PC-3 (cell line): ENCODE measurements at regions not wholly inside any gene's neighbourhood (a gene's known extent, or its start where the extent isn't known, plus 50 kb on each side); places are given as distances from the start of the nearest gene placed in this dataset.

Source experiments
- ATAC-seq: fragments of 200-7000 bp; cut with Tn5 transposase; 2 replicates; pipeline ENCODE4 v1.9.1; 2020; ENCODE audit warnings: mild to moderate bottlenecking, moderate library complexity
- BruUV-seq: library from RNA; stranded (reverse); fragments of 400-500 nt; replicated peaks from 2 replicates; lab custom pipeline; 2021; lab: Mats Ljungman, UMichigan
- CTCF ChIA-PET: fragments of 300-600 bp; sonication (Branson Sonifier 250); formaldehyde crosslinking; loops from one replicate; lab custom pipeline; 2022; ENCODE audit warnings: antibody characterized with exemption; lab: Charles Lee
- POLR2A ChIA-PET: fragments of 300-600 bp; sonication (Branson Sonifier 250); formaldehyde crosslinking; loops from one replicate; lab custom pipeline; 2022; ENCODE audit warnings: antibody characterized with exemption; ENCODE audit not compliant: unreplicated experiment; lab: Charles Lee
- DNase-seq: peaks from one replicate; pipeline ENCODE4 v3.0.0-alpha.2; 2015
- H2AFZ ChIP-seq: fragments of 300-600 bp; sonication (generic); 2 replicates; pipeline ENCODE4 v1.6.0; 2016; ENCODE audit warnings: antibody characterized with exemption, low read length
- H3F3A ChIP-seq: fragments of 300-600 bp; sonication (generic); one replicate; pipeline ENCODE4 v1.6.0; 2017; ENCODE audit warnings: antibody characterized with exemption, low read length, control low read depth, mild to moderate bottlenecking; ENCODE audit not compliant: unreplicated experiment
- H3K27ac ChIP-seq: fragments of 300-600 bp; sonication (generic); 2 replicates; pipeline ENCODE4 v1.5.1; 2016; ENCODE audit warnings: mild to moderate bottlenecking, low read length
- H3K27me3 ChIP-seq: fragments of 300-600 bp; sonication (generic); 2 replicates; pipeline ENCODE4 v1.6.1; 2016; ENCODE audit warnings: low read length, mixed read lengths
- H3K36me3 ChIP-seq: fragments of 300-600 bp; sonication (generic); 2 replicates; pipeline ENCODE4 v1.6.1; 2016; ENCODE audit warnings: low read depth, mixed run types, low read length, mixed read lengths
- H3K4me1 ChIP-seq: fragments of 300-600 bp; sonication (generic); 2 replicates; pipeline ENCODE4 v1.5.1; 2016; ENCODE audit warnings: low read length; ENCODE audit not compliant: insufficient read depth
- H3K4me2 ChIP-seq: fragments of 300-600 bp; sonication (generic); 2 replicates; pipeline ENCODE4 v1.6.0; 2016; ENCODE audit warnings: low read length
- H3K4me3 ChIP-seq: fragments of 300-600 bp; sonication (generic); 2 replicates; pipeline ENCODE4 v1.5.1; 2016; ENCODE audit warnings: mild to moderate bottlenecking, low read length, mixed read lengths
- H3K79me2 ChIP-seq: fragments of 300-600 bp; sonication (generic); 2 replicates; pipeline ENCODE4 v1.6.1; 2017; ENCODE audit warnings: low read length, mixed read lengths
- H3K9ac ChIP-seq: fragments of 300-600 bp; sonication (generic); 2 replicates; pipeline ENCODE4 v1.6.0; 2016; ENCODE audit warnings: mild to moderate bottlenecking, low read length
- H3K9me2 ChIP-seq: fragments of 300-600 bp; sonication (generic); replicated peaks from 2 replicates; pipeline ENCODE4 v1.6.1; 2016; ENCODE audit warnings: mixed run types, low read length, mixed read lengths
- H3K9me3 ChIP-seq: fragments of 300-600 bp; sonication (generic); 2 replicates; pipeline ENCODE4 v1.6.1; 2016; ENCODE audit warnings: low read length, mixed read lengths
- H4K20me1 ChIP-seq: fragments of 300-600 bp; sonication (generic); 2 replicates; pipeline ENCODE4 v1.6.1; 2016; ENCODE audit warnings: low read length, mixed read lengths
- CTCF ChIP-seq: fragments of 300-600 bp; sonication (generic); conservative IDR thresholded peaks from 2 replicates; pipeline ENCODE4 v1.5.1; 2017; ENCODE audit warnings: antibody characterized with exemption, low read depth, mild to moderate bottlenecking, low read length
- EZH2 ChIP-seq: fragments of 300-600 bp; sonication (generic); IDR thresholded peaks from one replicate; pipeline ENCODE4 v1.6.1; 2017; ENCODE audit warnings: antibody characterized with exemption, mild to moderate bottlenecking, low read length; ENCODE audit not compliant: unreplicated experiment
- EZH2phosphoT487 ChIP-seq: fragments of 300-600 bp; sonication (generic); IDR thresholded peaks from 2 replicates; pipeline ENCODE4 v1.6.1; 2018; ENCODE audit warnings: mild to moderate bottlenecking, antibody characterized with exemption, low read length, borderline replicate concordance
- intact Hi-C: fragments of 100-400 bp; cut with micrococcal nuclease; formaldehyde crosslinking; loops from 2 replicates; pipeline ENCODE4 v1.9.0; 2023

DNA sequence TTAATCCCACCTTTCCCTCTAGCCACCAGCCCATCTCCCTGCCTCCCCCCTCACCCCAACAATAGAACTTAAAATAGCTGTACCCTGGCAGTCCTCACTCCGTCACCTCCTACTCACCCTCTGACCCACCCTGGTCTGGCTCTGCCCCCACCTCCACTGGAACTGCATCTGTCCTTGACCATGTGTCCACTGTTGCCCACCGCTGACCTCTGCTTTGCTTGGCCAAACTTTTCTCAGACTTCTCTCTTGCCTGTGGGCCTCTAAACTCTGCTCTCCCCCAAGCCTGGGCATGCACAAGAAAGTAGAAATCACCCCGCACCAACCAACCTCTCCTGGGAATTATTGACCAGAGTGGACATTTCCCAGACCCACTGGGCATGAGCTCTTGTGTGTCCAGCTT, 169.8 kb downstream of the WSCD1 start:
- Histone ChIP-seq H3K9ac (peak overlapping the region; percentile 37), H3K27me3 (no peaks in the 10 kb centered on the region), H3K9me3 (no peaks in the 10 kb centered on the region), H2AFZ (0 out of 2 replicates have a peak overlapping the region, but pooled peaks have one; percentile 12), H3K4me1 (peaks cover 47% of the 10 kb centered on the region), H3K36me3 (no peaks in the 10 kb centered on the region), H3F3A (no peaks in the 10 kb centered on the region), H3K79me2 (no peaks in the 10 kb centered on the region), H3K9me2 (no peaks in the 10 kb centered on the region), H3K27ac (peak overlapping the region; percentile 92), H3K4me3 (no peak overlapping the region), H3K4me2 (peak overlapping the region; percentile 62), H4K20me1 (no peaks in the 10 kb centered on the region)
- CTCF ChIA-PET: interaction anchor here (0.7 kb wide), 1 partner anchor 15 kb away, joined by 3 read pairs; no protein-coding TSS in a partner anchor
- POLR2A ChIA-PET: no interaction called here
- intact Hi-C loops: no loop called here
- DNase-seq: no peak
- ATAC-seq: no peak
- BruUV-seq: no TSS peak
- TF ChIP-seq EZH2phosphoT487 (no peak), EZH2 (no peak), CTCF (no peak)

GRCh38 chr17:6239241-6239798, 169.1 kb downstream of the WSCD1 start:
- TF ChIP-seq EZH2: no peak
- TF ChIP-seq CTCF: no peak
- TF ChIP-seq EZH2phosphoT487: no peak
- CTCF ChIA-PET: no interaction called here
- DNase-seq (peak; percentile 88), ATAC-seq (peak; percentile 89)
- Histone ChIP-seq H3K79me2 (no peaks in the 10 kb centered on the region), H3K9ac (peak overlapping the region; percentile 62), H3K36me3 (no peaks in the 10 kb centered on the region), H3K27me3 (no peaks in the 10 kb centered on the region), H3K27ac (peak overlapping the region; percentile 92), H3K4me1 (peaks cover 47% of the 10 kb centered on the region), H3K4me2 (peak overlapping the region; percentile 62), H2AFZ (0 out of 2 replicates have a peak overlapping the region, but pooled peaks have one; percentile 25), H4K20me1 (no peaks in the 10 kb centered on the region), H3K9me3 (no peaks in the 10 kb centered on the region), H3K9me2 (no peaks in the 10 kb centered on the region), H3K4me3 (no peak overlapping the region; the same call in 1 of the 2 replicates), H3F3A (no peaks in the 10 kb centered on the region)
- POLR2A ChIA-PET: interaction anchor here (0.7 to 0.8 kb wide), 2 partner anchors 82 to 117 kb away, joined by 7 to 8 read pairs; no protein-coding TSS in a partner anchor
- intact Hi-C loops: loop anchor here (1.0 kb wide), 1 partner anchor 170 kb away; no protein-coding TSS in a partner anchor
- BruUV-seq: no TSS peak

DNA sequence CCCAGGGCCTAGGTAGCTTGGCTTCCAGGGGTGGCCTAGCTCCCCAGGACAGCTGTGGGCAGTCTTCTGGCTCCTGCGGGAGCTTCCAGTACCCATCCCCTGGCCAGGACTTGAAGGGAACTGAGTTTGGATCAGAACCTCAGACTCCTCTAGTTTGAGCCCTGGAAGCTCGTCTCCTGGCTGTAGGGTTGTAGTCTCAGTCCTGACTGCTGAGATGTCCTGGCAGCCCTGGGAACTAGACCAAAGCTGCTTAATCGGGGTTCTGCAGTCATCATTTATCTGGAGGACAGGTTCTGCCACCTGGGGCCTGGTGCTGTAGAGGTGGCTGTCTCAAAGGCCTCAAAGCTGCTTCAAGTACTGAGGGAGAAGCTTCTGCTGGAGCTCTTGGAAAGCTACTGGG, 163.7 kb downstream of the WSCD1 start:
- H3K27me3 ChIP-seq: no peaks in the 10 kb centered on the region
- POLR2A ChIA-PET: no interaction called here
- no peak overlapping the region for H3K4me3 ChIP-seq

More for the DNA sequence above, 163.7 kb downstream of the WSCD1 start:
- H3K4me1 ChIP-seq: peaks cover 47% of the 10 kb centered on the region
- H3K9me2 ChIP-seq: no peaks in the 10 kb centered on the region
- TF ChIP-seq EZH2phosphoT487: no peak
- TF ChIP-seq CTCF: no peak
- no peak for TF ChIP-seq EZH2
- DNase-seq: no peak
- ATAC-seq: no peak
- BruUV-seq: no TSS peak
- H3K79me2 ChIP-seq: no peaks in the 10 kb centered on the region
- no peaks in the 10 kb centered on the region for H3K9me3 ChIP-seq
- no peak overlapping the region for H3K27ac ChIP-seq
- H3K36me3 ChIP-seq: no peaks in the 10 kb centered on the region
- intact Hi-C loops: no loop called here
- no peak overlapping the region for H3K9ac ChIP-seq
- H4K20me1 ChIP-seq: no peaks in the 10 kb centered on the region
- no peaks in the 10 kb centered on the region for H3F3A ChIP-seq
- H3K4me2 ChIP-seq: no peak overlapping the region
- CTCF ChIA-PET: no interaction called here
- no peak overlapping the region for H2AFZ ChIP-seq
